Stimulated activated CD4-positive, alpha-beta T cell treated with anti-CD3 and anti-CD28 coated beads, Interleukin-1b, Interleukin-23, amount 100 ng/mL, for 24 hours (primary cell): ENCODE measurements at regions not wholly inside any gene's neighbourhood (a gene's known extent, or its start where the extent isn't known, plus 50 kb on each side); places are given as distances from the start of the nearest gene placed in this dataset.
A peak's percentile ranks its signal among the peaks of the same experiment; 100 is the strongest.

Experiments
- DNase-seq, 4 experiments: peaks; one replicate each; pipeline ENCODE4 v3.0.0-alpha.2; 2020; ENCODE audit warnings: low read depth in 4 of 4, low spot score in 1 of 4

DNA sequence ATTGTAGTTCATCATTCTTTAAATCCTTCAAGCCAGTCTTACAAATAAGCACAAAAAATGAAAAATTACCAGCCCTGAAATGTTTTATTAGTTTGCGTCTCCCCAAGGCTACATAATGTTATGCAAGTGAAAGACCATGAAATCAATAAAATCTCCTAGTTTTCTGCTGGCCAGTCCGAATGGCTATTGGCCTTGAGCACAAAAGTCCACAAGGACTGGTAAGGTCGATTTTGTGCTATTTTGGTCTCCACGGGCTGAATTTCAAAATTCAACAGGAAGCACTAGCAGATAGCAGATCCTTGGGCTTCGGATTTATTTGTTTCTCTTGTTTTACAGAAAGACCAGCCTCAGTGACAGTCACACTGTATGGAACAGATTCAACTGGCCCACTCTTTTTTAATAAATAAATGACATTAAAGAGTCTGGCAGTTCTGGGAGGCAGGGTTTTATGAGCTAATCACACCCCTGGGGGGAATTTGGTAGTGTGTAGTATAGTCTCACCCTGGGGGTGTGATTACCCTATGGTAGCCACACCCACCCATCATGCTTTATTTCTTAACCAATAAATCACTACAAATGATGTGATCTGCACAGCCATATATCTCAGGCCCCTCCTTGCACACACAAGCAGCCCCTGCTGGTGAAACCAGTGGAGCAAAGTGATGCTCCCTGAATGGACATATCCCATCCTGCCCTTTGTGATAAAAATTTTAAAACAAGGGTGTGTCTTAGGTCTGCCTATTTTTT is 51.1 kb upstream of the TMEM33 start:
- DNase-seq, result no peak

GRCh38 chr4:41882625-41883347 is 52.4 kb upstream of the TMEM33 start:
- peak; percentile 18 to 45 (median 38) for DNase-seq

DNA sequence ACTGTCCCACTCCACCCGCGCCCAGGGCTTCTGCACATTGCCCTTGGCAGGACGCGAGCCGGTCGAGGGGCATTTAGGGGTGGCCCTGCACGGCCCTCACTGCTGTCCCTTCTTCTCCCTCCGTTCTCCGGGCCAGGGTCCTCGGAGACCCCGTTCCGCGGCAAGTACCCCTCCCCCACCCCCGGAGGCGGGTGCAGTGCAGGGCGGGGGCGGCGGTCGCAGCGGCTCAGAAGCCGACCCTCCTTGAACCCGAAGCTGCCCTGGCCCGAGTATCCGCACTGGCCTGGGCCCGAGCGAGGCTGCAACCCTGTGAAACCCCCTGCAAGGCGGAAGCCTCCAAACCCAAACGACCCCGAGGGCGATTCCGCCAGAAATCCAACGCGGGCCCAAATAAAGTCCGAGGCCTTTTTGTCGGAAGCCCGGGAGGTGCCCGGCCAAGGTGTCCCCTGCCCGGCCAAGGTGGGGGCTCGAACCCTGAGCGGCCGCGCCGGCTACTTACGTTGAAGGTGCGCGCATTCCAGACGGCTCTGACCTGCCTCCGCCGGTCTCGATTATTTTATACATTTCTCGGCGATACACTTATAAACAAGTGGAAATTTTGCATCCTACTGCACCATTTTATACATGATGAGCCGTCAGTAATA is 53.1 kb upstream of the TMEM33 start:
- peak in 1 of 4 experiments; percentile 7 for DNase-seq

- DNase-seq, result no peak
Observed at GRCh38 chr4:41880840-41881831, 54.1 kb upstream of the TMEM33 start.

DNA sequence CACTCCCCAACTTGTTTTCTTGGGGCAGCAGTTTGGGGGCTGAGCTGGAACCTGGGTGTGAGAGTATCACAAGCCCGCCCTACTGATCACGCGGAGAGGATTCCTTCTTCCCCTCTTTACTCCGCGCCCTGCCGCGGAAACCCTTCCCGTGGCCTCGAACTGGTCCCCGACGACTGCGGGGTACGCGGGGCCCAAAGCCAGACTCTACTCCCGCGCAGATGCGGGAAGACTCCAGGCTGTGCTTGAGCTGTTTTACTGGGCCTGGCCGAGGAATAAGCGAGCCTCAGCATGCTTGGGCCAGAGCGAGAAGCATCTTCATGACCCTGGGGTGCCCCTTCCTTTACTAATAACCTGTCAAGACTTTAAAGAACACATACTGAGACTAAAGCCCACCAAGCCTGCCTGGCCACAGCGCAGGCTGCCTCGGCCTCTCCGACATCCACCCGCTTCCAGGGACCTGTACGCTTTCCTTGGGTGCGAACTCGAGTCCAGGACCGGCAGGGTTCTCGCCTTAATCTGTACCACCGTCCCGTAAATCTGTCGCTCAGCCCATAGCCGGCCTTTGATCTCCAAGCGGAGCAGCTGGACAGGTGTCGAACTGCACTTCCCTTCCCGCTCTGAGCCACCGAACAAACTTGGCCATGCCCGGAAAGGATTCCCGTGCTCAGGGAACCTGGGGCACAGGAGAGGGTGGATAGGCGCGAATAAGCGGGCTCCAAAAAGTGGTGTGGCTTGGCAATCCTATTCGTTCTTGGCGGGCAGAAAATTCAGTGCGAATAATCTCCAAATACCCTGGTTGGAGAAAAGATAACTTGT is 55.0 kb upstream of the TMEM33 start:
- DNase-seq, result no peak

GRCh38 chr4:41879552-41879951 is 55.7 kb upstream of the TMEM33 start:
- DNase-seq, result no peak

DNA sequence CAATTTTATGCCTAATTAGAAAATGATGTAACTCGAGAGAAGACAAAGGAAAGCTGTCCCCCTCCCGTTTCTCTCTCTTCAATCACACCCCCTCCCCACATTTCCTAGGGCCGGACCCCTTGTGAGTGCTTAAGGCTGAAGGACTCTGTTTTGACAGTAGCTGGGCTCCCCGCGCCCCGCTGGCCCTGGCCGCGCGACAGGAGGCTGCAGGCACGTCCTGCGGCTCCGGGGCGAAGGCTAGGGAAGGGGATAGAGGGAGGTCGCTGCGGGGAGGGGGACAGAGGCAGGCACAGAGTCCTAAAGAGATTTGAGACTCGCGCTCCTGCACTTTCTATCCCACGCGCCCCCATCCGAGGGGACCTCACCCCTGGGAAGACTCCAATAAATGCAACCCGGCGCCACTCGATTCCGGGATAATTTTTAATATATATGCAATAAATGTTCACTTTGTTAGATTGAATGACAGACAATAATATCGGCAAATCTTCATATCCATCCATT is 56.2 kb upstream of the TMEM33 start:
- DNase-seq, result no peak

- DNase-seq, result no peak
Observed at GRCh38 chr4:41878170-41878969, 56.9 kb upstream of the TMEM33 start.

- DNase-seq, result no peak
Observed at GRCh38 chr4:41877020-41877796, 58.0 kb upstream of the TMEM33 start.

GRCh38 chr4:41874873-41875272 is 60.4 kb upstream of the TMEM33 start:
- no peak for DNase-seq

- DNase-seq, result no peak
Observed at GRCh38 chr4:41874398-41874797, 60.8 kb upstream of the TMEM33 start.

DNA sequence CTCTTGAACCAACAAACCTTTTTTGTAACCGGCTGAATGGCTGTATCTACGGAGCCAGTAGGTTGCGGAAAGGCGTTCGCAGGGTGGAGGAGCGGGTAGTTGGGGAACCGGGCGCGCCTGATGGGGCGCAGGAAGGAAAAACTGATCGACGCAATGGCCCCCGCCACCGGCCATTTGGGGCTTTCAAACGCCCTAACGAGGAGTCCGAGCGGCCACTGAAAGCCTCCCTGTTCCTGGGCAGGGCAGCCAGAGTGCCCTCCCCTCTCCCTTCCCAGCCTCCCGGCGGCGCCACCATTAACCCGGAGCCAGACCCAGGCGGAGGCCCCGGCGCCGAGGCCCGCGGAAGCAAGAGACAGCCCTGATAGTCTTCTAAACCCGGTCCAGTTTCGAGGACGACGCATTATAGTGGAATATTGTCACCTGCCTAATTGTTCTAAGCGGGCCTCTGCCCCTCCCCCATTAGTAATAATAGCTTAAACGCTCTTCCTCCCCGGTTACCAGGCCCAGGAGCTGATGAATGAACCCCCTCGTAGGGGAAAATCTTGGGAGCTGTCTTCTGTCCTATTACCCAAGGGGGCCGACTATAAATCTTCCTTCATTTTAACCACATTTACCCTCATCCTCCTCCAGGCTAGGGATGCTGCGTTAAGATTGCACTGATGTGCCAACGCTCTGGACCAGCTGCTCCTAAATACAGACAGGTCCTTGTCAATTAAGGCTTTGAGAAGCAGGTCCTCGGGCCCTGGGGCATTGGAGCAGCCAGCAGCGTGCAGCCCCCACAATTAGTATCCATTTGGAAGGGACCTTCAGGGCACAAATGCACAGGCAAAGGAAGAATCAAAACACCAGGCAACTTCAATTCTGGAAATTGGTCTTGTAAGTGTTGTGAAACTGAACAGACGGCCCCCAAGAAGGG is 61.6 kb upstream of the TMEM33 start:
- no peak for DNase-seq

DNA sequence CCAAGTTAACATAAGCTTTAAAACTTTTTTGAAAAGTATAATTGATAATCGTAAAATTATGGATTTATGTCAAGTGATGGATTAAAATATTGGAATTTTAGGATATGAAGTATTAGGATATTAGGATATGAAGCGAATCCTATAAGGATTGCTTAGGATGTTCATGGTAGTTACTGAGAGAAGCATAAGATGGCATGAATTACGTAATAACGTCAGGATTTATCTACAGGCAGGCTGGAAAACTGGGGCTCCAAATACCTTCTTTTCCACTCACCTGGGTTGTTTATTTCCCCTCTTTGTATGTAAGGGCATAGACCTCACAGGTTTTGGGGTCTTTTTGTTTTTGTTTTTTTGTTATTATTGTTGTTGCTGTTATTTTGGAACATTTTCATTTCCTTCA is 65.2 kb upstream of the TMEM33 start:
- DNase-seq, result no peak

- no peak for DNase-seq
Observed at GRCh38 chr4:41866799-41867677, 68.2 kb upstream of the TMEM33 start.

DNA sequence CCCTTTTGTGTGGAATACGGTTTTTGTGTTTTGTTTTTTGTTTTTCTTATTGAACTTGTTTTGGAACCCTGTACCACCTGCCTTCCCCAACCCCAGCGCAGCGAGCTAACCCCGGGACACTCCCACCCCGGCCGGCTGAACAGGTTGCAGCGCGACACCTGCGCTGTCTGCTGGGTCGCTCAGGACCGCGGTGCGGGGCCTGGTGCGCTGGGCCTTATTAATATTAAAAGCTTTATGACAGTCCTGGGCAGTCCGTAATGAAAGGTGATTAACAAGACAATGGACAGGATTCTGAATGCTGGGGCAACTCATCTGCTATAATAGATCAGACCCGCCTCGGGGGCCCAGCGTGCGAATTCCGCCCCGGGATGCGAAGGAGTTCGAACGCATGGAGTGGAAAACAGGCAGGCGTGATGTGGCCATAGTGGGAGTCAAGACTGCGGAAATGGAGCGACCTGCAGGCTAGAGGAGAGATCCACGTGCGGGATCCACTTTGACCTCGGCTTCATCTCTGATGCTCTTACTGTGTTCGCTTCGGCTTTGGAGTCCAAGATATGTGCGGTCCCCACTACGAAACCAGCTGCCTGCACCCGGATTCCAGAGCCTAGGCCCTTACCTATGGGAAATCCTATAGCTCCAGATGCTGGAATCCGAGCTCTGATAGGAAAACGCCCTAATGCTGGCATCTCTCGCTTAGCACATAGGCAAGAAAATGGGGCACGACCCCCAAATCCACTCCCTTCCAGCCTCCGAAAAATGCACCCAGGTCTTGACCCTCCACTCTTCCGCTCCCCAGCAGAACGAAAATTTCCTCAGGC is 69.0 kb upstream of the TMEM33 start:
- no peak for DNase-seq
